SK-N-SH treated with all-trans-retinoic acid at 6 μM for 48 hours (cell line): ENCODE measurements at regions not wholly inside any gene's neighbourhood (a gene's known extent, or its start where the extent isn't known, plus 50 kb on each side); places are given as distances from the start of the nearest gene placed in this dataset.

Source experiments
- ATAC-seq: fragments of 200-7000 bp; cut with Tn5 transposase; 3 replicates; pipeline ENCODE4 v1.9.1; 2020; ENCODE audit warnings: mild to moderate bottlenecking, moderate library complexity
- ARNTL ChIP-seq: fragments of 450-650 bp; formaldehyde crosslinking; IDR thresholded peaks from 2 replicates; pipeline ENCODE4 v1.5.0; 2020; ENCODE audit warnings: low read depth, mild to moderate bottlenecking, moderate library complexity, borderline replicate concordance
- CSDC2 ChIP-seq: fragments of 250-450 bp; sonication (Bioruptor Pico); IDR thresholded peaks from 2 replicates; pipeline ENCODE4 v1.5.0; 2020; ENCODE audit warnings: mild to moderate bottlenecking, moderate library complexity
- ESRRG ChIP-seq: fragments of 250-450 bp; sonication (Bioruptor Pico); IDR thresholded peaks from 2 replicates; pipeline ENCODE4 v1.6.1; 2021; ENCODE audit warnings: mild to moderate bottlenecking
- GLIS3 ChIP-seq: fragments of 250-450 bp; sonication (Bioruptor Pico); IDR thresholded peaks from 2 replicates; pipeline ENCODE4 v1.5.0; 2020; ENCODE audit warnings: mild to moderate bottlenecking, moderate library complexity
- ISL1 ChIP-seq: fragments of 250-450 bp; sonication (Bioruptor Pico); IDR thresholded peaks from 2 replicates; pipeline ENCODE4 v2.1.2; 2022; ENCODE audit warnings: mild to moderate bottlenecking, moderate library complexity
- OSR1 ChIP-seq: fragments of 250-450 bp; sonication (Bioruptor Pico); IDR thresholded peaks from 2 replicates; pipeline ENCODE4 v1.8.0; 2022; ENCODE audit warnings: moderate library complexity, mild to moderate bottlenecking, inconsistent platforms
- PPARA ChIP-seq: fragments of 250-450 bp; sonication (Bioruptor Pico); IDR thresholded peaks from 2 replicates; pipeline ENCODE4 v1.5.0; 2020; ENCODE audit warnings: mild to moderate bottlenecking, borderline replicate concordance
- SNAI2 ChIP-seq: fragments of 250-450 bp; sonication (Bioruptor Pico); IDR thresholded peaks from 2 replicates; pipeline ENCODE4 v1.5.0; 2020; ENCODE audit warnings: mild to moderate bottlenecking, moderate library complexity
- TCF4 ChIP-seq: fragments of 250-450 bp; sonication (Bioruptor Pico); IDR thresholded peaks from 2 replicates; pipeline ENCODE4 v1.8.0; 2021; ENCODE audit warnings: mild to moderate bottlenecking, moderate library complexity, borderline replicate concordance
- TOX ChIP-seq: fragments of 250-450 bp; sonication (Bioruptor Pico); IDR thresholded peaks from 2 replicates; pipeline ENCODE4 v1.8.0; 2021; ENCODE audit warnings: mild to moderate bottlenecking, moderate library complexity, borderline replicate concordance
- ZFP30 ChIP-seq: fragments of 450-650 bp; formaldehyde crosslinking; IDR thresholded peaks from 2 replicates; pipeline ENCODE4 v1.5.0; 2022; ENCODE audit warnings: mild to moderate bottlenecking, moderate library complexity
- ZNF565 ChIP-seq: fragments of 450-650 bp; formaldehyde crosslinking; conservative IDR thresholded peaks from 2 replicates; pipeline ENCODE4 v1.5.0; 2020; ENCODE audit warnings: low read depth, mild to moderate bottlenecking, moderate library complexity
- ZNF70 ChIP-seq: fragments of 450-650 bp; formaldehyde crosslinking; IDR thresholded peaks from 2 replicates; pipeline ENCODE4 v1.5.0; 2020; ENCODE audit warnings: mild to moderate bottlenecking, moderate library complexity
- ZNF8 ChIP-seq: fragments of 450-650 bp; formaldehyde crosslinking; IDR thresholded peaks from 2 replicates; pipeline ENCODE4 v1.5.0; 2020; ENCODE audit warnings: mild to moderate bottlenecking, moderate library complexity
- TF ChIP-seq, protein P1 (sequence below): fragments of 250-450 bp; sonication (Bioruptor Pico); IDR thresholded peaks from 2 replicates; pipeline ENCODE4 v1.5.1; 2020; ENCODE audit warnings: low read depth, mild to moderate bottlenecking, moderate library complexity
- TF ChIP-seq, protein P2 (sequence below): fragments of 250-450 bp; sonication (Bioruptor Pico); IDR thresholded peaks from 2 replicates; pipeline ENCODE4 v1.5.1; 2021; ENCODE audit warnings: mild to moderate bottlenecking, moderate library complexity
- TF ChIP-seq, protein P3 (sequence below): fragments of 250-450 bp; sonication (Bioruptor Pico); IDR thresholded peaks from 2 replicates; pipeline ENCODE4 v1.8.0; 2021; ENCODE audit warnings: low read depth, mild to moderate bottlenecking, moderate library complexity, borderline replicate concordance
- TF ChIP-seq, protein P4 (sequence below): fragments of 250-450 bp; sonication (Bioruptor Pico); IDR thresholded peaks from 2 replicates; pipeline ENCODE4 v1.8.0; 2020; ENCODE audit warnings: mild to moderate bottlenecking, moderate library complexity, borderline replicate concordance

DNA sequence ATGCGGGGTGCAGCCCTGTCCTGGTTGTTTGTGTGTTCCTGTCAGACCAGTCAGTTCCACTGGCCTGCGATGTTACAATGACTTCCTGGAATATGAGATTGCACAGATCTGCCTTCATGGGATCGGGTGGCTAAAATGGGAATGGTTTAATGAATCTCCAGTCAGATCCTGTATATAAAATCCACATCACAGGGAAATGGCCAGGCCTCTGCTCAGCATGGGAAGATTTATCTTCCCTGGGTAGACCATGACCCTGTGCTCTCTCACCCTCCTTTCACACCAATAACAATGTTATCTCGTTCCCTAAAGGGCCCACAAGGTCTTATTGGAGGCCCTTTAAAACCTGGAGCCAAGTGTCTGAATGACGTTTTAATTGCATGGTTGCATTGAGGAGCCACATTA is 307.4 kb downstream of the RAB28 start (continued):
- TF ChIP-seq ZFP30 (CRISPR knock-in tag) = no peak

DNA sequence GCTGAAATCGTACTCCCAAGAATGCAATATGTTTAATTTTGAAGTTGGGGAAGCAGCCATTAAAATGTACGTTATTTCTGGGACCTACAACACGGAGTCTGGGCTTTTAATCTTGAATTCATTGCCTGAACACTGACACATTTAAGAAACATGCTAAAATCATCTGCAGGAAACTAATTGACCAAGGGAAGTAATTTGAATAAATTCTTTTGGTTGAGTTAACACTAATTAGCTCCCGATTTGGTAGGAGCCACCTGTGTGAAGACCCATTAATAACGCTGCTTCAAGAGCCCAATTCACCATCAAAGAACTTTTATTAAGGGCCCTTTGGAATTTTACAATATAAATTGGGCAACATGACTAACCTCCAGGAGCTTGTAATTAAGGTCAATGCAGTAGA is 309.2 kb downstream of the RAB28 start:
- TF ChIP-seq, protein P1, sequence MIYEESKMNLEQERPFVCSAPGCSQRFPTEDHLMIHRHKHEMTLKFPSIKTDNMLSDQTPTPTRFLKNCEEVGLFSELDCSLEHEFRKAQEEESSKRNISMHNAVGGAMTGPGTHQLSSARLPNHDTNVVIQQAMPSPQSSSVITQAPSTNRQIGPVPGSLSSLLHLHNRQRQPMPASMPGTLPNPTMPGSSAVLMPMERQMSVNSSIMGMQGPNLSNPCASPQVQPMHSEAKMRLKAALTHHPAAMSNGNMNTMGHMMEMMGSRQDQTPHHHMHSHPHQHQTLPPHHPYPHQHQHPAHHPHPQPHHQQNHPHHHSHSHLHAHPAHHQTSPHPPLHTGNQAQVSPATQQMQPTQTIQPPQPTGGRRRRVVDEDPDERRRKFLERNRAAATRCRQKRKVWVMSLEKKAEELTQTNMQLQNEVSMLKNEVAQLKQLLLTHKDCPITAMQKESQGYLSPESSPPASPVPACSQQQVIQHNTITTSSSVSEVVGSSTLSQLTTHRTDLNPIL = no peak
- TF ChIP-seq ZNF565 (CRISPR knock-in tag) = no peak
- no peak for ATAC-seq

DNA sequence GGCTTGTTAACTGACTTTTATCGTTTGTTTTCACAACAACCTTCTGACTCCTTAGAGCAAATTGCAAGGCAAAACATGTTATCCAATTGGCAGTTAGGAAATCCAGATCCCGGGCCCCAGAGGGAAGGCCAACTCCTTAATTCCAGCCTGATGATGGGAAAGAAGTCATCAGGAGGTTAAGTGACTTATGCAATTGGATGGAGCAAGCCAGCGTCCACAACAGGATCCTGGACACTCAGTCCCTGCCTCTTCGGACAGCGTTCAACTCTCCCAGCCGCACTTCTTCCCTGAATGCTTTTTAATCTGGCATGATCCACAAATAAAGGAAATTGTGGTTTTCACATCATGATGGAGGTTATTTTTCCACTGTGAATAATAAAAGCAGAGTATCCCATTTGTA is 310.1 kb downstream of the RAB28 start:
- no peak for TF ChIP-seq GLIS3 (CRISPR knock-in tag)
- TF ChIP-seq CSDC2 = no peak
- TF ChIP-seq ZNF70 = no peak
- TF ChIP-seq ESRRG (CRISPR knock-in tag) = no peak
- no peak for ATAC-seq

DNA sequence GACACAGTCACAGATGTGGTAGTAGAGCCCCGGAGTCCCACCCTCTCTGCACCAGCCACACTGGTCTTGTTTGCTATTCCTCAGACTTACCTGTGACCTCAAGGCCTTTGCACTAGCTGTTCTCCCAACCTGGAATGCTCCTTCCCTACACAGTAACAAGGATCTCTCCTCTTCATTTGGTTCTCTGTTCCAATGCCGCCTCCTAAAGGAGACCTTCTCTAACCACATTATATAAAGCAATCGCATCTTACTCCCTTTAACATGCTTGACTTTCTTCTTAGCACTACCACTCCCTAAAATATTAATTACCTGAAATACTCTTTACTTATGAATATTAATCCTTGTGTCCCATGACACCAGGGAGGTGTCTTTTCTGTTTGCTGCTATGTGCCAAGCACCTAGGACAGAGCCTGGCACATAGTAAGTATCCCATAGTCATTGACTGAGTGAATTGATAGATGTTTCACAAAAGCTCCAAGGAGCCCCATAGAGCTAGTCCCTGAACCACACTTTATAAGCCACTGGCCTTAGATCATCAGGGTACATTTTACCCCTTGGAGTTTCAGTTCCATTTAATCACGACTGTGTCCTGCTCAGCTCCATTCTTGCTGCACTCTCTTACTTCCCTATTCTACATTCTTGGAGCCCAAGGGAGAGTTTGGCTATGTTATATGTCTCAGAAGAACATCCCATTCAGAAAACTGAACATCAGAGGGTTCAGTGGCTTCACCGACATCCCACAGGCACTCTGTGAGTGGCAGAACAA is 312.7 kb downstream of the RAB28 start:
- no peak for TF ChIP-seq PPARA (CRISPR knock-in tag)
- TF ChIP-seq ISL1 (CRISPR knock-in tag) = no peak
- TF ChIP-seq, protein P2, sequence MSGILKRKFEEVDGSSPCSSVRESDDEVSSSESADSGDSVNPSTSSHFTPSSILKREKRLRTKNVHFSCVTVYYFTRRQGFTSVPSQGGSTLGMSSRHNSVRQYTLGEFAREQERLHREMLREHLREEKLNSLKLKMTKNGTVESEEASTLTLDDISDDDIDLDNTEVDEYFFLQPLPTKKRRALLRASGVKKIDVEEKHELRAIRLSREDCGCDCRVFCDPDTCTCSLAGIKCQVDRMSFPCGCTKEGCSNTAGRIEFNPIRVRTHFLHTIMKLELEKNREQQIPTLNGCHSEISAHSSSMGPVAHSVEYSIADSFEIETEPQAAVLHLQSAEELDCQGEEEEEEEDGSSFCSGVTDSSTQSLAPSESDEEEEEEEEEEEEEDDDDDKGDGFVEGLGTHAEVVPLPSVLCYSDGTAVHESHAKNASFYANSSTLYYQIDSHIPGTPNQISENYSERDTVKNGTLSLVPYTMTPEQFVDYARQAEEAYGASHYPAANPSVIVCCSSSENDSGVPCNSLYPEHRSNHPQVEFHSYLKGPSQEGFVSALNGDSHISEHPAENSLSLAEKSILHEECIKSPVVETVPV = no peak
- no peak for TF ChIP-seq TOX (CRISPR knock-in tag)
- TF ChIP-seq, protein P3, sequence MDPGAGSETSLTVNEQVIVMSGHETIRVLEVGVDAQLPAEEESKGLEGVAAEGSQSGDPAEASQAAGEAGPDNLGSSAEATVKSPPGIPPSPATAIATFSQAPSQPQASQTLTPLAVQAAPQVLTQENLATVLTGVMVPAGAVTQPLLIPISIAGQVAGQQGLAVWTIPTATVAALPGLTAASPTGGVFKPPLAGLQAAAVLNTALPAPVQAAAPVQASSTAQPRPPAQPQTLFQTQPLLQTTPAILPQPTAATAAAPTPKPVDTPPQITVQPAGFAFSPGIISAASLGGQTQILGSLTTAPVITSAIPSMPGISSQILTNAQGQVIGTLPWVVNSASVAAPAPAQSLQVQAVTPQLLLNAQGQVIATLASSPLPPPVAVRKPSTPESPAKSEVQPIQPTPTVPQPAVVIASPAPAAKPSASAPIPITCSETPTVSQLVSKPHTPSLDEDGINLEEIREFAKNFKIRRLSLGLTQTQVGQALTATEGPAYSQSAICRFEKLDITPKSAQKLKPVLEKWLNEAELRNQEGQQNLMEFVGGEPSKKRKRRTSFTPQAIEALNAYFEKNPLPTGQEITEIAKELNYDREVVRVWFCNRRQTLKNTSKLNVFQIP = no peak
- no peak for TF ChIP-seq ARNTL (CRISPR knock-in tag)
- TF ChIP-seq, protein P1 = no peak
- no peak for TF ChIP-seq ZFP30 (CRISPR knock-in tag)
- TF ChIP-seq, protein P4, sequence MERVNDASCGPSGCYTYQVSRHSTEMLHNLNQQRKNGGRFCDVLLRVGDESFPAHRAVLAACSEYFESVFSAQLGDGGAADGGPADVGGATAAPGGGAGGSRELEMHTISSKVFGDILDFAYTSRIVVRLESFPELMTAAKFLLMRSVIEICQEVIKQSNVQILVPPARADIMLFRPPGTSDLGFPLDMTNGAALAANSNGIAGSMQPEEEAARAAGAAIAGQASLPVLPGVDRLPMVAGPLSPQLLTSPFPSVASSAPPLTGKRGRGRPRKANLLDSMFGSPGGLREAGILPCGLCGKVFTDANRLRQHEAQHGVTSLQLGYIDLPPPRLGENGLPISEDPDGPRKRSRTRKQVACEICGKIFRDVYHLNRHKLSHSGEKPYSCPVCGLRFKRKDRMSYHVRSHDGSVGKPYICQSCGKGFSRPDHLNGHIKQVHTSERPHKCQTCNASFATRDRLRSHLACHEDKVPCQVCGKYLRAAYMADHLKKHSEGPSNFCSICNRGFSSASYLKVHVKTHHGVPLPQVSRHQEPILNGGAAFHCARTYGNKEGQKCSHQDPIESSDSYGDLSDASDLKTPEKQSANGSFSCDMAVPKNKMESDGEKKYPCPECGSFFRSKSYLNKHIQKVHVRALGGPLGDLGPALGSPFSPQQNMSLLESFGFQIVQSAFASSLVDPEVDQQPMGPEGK (CRISPR knock-in tag) = no peak
- TF ChIP-seq ZNF8 = no peak
- TF ChIP-seq, all 23 proteins: peak for 0
- ATAC-seq = no peak

DNA sequence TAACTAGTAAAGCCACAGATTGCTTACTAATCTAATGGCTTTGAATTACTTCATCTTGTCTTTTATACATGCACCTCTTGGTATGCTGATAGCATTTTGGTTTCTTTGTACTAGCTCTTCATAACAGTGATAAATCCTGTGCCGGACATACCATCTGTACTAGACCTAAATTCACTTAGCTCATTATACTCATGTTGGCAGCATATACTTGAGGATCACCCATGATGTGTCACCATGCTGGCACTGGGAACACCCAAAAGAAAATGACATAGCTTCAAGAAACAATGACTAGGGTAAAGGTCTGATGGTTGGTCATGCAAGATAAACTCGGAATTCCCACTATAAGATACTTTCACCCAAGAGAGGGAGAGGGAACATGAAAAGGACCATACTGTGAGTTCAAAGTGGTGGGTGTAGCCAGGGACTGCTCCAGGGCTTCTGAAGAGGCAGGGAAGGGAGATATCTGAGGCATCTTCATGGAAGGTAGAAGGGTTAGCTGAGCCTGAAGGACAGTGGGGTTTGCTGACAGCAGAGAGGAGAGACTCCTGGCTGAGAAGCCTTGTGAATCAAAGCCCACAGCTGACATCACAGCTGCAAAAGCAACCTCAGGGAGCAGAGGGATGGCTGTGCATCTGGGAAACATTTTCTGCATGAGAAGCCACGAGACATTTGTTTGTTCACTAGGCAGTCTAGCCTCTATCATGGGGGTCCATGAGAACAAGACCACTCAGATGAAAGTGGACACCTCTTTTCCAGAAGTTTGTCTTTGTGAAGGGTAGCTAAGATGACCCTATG is 314.2 kb downstream of the RAB28 start:
- no peak for ATAC-seq
- TF ChIP-seq ISL1 (CRISPR knock-in tag) (no peak), PPARA (CRISPR knock-in tag) (no peak), SNAI2 (CRISPR knock-in tag) (no peak), TCF4 (CRISPR knock-in tag) (no peak), OSR1 (CRISPR knock-in tag) (no peak), GLIS3 (CRISPR knock-in tag) (no peak), CSDC2 (no peak)
- TF ChIP-seq, protein P4 (CRISPR knock-in tag) = no peak
